Ishikawa (cell line): ENCODE measurements at regions not wholly inside any gene's neighbourhood (a gene's known extent, or its start where the extent isn't known, plus 50 kb on each side); places are given as distances from the start of the nearest gene placed in this dataset.

Experiments used
- CEBPB ChIP-seq: IDR thresholded peaks from 2 replicates; pipeline ENCODE4 v1.6.1; 2012
- CREB1 ChIP-seq: IDR thresholded peaks from 2 replicates; pipeline ENCODE4 v1.6.1; 2012; ENCODE audit warnings: low read depth
- EGR1 ChIP-seq: IDR thresholded peaks from 2 replicates; pipeline ENCODE4 v1.6.1; 2012
- EP300 ChIP-seq: IDR thresholded peaks from 2 replicates; pipeline ENCODE4 v1.6.1; 2012; ENCODE audit warnings: borderline replicate concordance
- FOXM1 ChIP-seq: IDR thresholded peaks from 2 replicates; pipeline ENCODE4 v1.6.1; 2012; ENCODE audit warnings: low read depth, borderline replicate concordance
- MAX ChIP-seq: IDR thresholded peaks from 2 replicates; pipeline ENCODE4 v1.6.1; 2012
- NFIC ChIP-seq: IDR thresholded peaks from 2 replicates; pipeline ENCODE4 v1.6.1; 2012
- RAD21 ChIP-seq: IDR thresholded peaks from 2 replicates; pipeline ENCODE4 v1.6.1; 2012; ENCODE audit warnings: low read depth
- REST ChIP-seq: IDR thresholded peaks from 2 replicates; pipeline ENCODE4 v1.6.1; 2012; ENCODE audit warnings: low read depth, mild to moderate bottlenecking
- TAF1 ChIP-seq: IDR thresholded peaks from 2 replicates; pipeline ENCODE4 v1.6.1; 2012; ENCODE audit warnings: low read depth, mild to moderate bottlenecking
- TCF12 ChIP-seq: IDR thresholded peaks from 2 replicates; pipeline ENCODE4 v1.6.1; 2012; ENCODE audit warnings: low read depth
- TEAD4 ChIP-seq: IDR thresholded peaks from 2 replicates; pipeline ENCODE4 v1.6.1; 2012
- USF1 ChIP-seq: IDR thresholded peaks from 2 replicates; pipeline ENCODE4 v1.6.1; 2012
- YY1 ChIP-seq: IDR thresholded peaks from 2 replicates; pipeline ENCODE4 v1.6.1; 2012; ENCODE audit warnings: low read depth
- ZBTB7A ChIP-seq: IDR thresholded peaks from 2 replicates; pipeline ENCODE4 v1.6.1; 2012; ENCODE audit warnings: low read depth

DNA sequence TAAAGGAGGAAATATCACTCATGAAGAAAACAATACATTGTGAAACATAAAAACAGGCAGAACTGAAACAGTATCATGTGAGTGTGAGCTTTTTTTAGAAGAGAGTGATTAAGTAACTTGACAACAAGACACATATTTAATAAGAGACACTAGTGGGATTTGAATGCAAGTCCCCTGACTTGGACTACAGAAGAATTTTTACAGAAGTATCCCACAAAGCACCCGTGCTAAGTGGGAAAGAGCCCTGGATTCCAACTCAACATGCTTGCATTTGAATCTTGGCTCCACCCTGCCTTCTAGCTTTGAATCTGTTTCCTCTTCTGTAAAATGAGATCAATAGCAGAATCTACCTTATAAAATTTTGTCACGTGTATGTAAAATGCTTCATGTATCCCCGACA lies 166.2 kb downstream of the ZNF365 start:
- TF ChIP-seq CEBPB (no peak), USF1 (no peak), EGR1 (no peak), ZBTB7A (no peak), TCF12 (no peak), TEAD4 (no peak), NFIC (no peak), YY1 (no peak), FOXM1 (no peak)

GRCh38 chr10:62541811-62542210 lies 167.6 kb downstream of the ZNF365 start:
- no peak for TF ChIP-seq USF1
- TF ChIP-seq TCF12 = no peak
- no peak for TF ChIP-seq REST
- no peak for TF ChIP-seq RAD21
- no peak for TF ChIP-seq MAX
- TF ChIP-seq TAF1 = no peak

DNA sequence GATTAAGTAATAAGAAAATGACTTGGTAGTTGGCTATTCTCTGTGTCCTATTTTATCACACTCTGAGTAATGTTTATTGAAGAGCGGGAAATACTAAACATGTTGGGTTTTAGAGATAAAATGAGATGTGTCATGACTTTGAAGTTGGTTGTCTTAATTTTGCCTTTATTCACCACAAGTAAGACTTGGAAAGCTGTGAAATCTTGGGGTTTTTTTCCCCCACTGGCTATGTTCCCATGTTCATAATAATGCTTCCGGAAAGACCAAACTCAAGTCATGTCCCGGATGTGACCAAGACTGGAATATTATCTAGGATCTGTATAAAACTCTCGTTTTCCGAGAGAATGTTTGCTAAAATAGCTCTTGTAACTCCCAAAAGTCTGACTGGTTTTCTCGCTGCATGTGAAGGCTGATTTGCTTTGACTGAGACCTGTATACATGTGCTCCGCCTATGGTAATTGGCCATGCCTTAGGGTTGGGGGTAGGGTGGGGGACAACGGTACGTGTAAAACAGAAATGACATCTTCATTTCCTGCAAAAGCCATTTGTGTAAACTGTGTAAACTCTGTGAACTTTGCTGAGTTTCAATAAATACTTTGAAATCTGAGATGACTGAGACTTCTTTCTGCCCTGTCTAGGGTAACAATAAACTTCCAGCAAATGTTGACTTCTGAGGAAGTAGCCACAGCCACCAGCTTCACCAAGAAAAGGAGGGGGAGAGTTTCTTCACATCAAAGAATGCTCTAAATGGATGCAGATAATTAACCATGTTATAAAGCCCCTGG lies 169.6 kb downstream of the ZNF365 start:
- no peak for TF ChIP-seq NFIC
- TF ChIP-seq CEBPB = no peak

DNA sequence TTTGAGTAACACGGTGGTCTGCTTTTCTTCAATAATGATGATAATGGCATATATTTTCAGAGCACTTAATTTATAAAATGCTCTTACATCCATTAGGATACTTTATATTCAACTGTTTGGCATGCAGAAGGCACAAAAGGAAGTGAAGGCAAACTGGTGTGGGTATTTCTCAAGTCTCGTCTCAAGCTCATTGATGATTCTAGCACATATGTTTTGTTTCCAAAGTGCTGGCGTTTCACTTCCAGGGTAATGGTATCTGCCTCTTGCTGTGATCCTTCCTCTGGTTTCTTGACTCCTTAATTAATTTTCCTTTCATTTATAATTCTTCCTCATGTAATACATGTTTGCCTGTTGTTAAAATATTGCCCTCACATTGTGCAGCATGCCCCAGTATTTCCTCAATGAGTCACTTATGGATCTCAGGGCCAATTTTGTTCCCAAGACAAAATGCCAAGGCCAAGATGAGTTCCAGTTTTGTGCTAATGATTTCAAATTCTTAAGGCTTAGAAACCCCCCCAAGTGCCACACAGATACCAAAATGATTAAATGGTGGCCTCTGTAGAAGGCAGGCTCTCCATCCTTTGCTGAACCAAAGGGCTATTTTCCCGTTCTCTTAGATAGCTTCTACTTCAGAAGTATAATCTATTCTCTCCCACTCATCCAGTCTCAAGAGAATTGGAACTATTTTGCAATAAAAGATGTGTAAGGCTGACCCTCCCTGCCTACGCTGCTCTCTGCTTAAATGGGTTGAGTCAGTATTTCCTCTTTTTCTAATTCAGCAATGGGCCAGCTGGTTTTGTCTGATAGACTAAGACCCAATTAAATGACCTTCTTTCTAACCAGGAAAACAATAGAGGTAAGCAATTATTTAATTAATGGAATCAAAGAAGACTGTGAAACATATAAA lies 171.2 kb downstream of the ZNF365 start:
- TF ChIP-seq FOXM1 (no peak), YY1 (no peak), CREB1 (no peak), MAX (no peak), USF1 (no peak), EGR1 (no peak), CEBPB (no peak), EP300 (no peak), TEAD4 (no peak), NFIC (no peak), ZBTB7A (no peak)

DNA sequence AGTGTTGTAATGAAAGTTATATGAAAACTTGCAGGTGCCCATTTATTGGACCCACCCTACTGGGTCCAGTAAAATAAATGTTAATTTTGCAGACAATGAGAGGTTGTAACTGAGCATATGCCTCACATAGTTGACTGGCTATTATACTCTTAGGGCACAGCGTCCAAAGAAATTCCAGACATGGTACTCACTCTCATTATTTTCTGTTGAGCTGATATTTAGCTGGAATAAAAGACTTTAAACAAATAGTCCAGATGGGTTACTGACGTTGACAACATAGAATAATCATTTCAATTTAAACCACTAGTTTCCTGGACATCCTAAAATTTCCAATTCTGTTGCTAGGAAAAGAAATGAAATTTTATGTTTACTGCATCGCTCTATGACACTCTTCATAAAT lies 174.5 kb downstream of the ZNF365 start:
- TF ChIP-seq EP300 (no peak), NFIC (no peak), YY1 (no peak), TCF12 (no peak), ZBTB7A (no peak), TEAD4 (no peak)

DNA sequence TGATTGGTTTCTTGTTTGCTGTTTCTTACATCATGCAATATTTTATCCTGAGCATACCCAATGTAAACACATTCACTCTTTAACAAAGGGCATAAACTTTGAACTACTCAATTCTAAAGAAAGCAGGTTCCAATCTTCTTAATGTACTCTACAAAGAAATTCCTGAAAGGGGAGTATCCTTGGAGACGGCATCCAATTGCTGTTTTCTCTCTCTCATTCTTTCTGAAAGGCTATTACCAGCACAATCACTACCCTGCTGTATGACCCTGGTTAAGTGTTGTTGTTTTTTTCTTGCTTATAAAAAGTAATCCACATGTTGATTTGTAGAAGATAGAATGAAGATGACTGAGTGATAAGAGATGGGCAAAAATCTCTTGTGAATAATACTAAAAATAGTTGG lies 176.0 kb downstream of the ZNF365 start:
- TF ChIP-seq FOXM1 = no peak
- no peak for TF ChIP-seq REST
- TF ChIP-seq CREB1 = no peak
- no peak for TF ChIP-seq NFIC
- TF ChIP-seq RAD21 = no peak
- no peak for TF ChIP-seq EGR1
- TF ChIP-seq MAX = no peak
- TF ChIP-seq TAF1 = no peak
- no peak for TF ChIP-seq TEAD4
- TF ChIP-seq TCF12 = no peak
- no peak for TF ChIP-seq EP300
- no peak for TF ChIP-seq USF1
- TF ChIP-seq ZBTB7A = no peak
- TF ChIP-seq CEBPB = no peak
- TF ChIP-seq YY1 = no peak
